ENCODE measurements at regions not wholly inside any gene's neighbourhood (a gene's known extent, or its start where the extent isn't known, plus 50 kb on each side); places are given as distances from the start of the nearest gene placed in this dataset.
A peak's percentile ranks its signal among the peaks of the same experiment; 100 is the strongest.
"Not testable (repeated sequence)": the region's sequence is repeated elsewhere in the genome, so short reads cannot be mapped to it uniquely, and the experiment has no call there.

DNA sequence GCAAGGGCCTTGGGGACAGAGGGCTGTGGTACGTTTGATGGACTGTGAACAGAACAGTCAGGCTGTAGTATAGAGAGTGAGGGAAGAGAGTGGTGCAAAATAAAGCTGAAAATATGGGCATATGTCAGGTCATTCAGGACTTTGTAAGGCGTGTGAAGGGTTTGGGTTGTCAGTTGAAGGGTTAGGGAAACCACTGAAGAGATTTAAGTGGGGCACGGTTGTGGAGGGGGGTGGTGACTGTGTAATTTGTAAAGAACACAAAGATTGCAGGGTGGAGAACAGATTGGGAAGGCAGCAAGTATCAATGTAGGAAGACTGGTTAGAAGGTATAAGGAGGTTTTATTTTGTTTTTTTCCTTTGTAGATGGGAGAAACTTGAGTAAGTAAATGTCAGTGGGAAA, 349.8 kb downstream of the DLEU7 start:
- Histone ChIP-seq H3K27ac (ENCODE audit: low read length) (no peak overlapping the region), H3K4me3 (ENCODE audit: low read depth in 1 of 2, low read length in 2 of 2) (no peak overlapping the region)

DNA sequence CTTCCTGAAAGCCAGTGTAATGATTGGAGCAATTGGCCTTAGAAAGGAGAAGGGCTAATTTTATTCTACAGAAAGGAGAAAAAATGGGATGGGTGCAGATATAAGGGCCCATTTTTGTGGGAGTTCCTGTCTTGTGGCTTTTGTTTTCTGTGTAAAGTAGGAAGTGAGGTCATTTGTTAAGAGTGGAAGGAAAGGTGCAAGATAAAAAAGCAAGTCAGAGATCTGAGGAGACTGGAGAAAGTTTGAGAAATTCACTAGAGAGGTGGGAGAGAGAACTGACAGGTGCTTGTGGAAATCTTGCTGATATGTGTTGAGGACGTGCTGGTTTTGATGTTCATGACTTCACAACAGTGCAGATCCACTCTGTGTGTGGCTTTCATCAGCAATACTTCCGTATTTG, 349.4 kb downstream of the DLEU7 start:
- no peaks in the 10 kb centered on the region for H3K27me3 ChIP-seq (ENCODE audit: low read depth, low read length)
- no peaks in the 10 kb centered on the region for H3K36me3 ChIP-seq (ENCODE audit: control insufficient read depth in 1 of 2, insufficient read depth in 2 of 2, low read length in 2 of 2)
- H3K4me3 ChIP-seq (ENCODE audit: low read depth in 1 of 2, low read length in 2 of 2): no peak overlapping the region
- no peak overlapping the region for H3K27ac ChIP-seq (ENCODE audit: low read length)
- H3K4me1 ChIP-seq (ENCODE audit: control insufficient read depth in 1 of 2, insufficient read depth in 2 of 2, low read length in 2 of 2): no peaks in the 10 kb centered on the region
- H3K9me3 ChIP-seq (ENCODE audit: control insufficient read depth in 1 of 2, low read length in 2 of 2): no peaks in the 10 kb centered on the region

More for the DNA sequence above, 349.8 kb downstream of the DLEU7 start:
- Histone ChIP-seq H3K4me1 (ENCODE audit: control insufficient read depth in 1 of 2, insufficient read depth in 2 of 2, low read length in 2 of 2) (no peaks in the 10 kb centered on the region), H3K27me3 (ENCODE audit: low read depth, low read length) (no peaks in the 10 kb centered on the region), H3K9me3 (ENCODE audit: control insufficient read depth in 1 of 2, low read length in 2 of 2) (no peaks in the 10 kb centered on the region), H3K36me3 (ENCODE audit: control insufficient read depth in 1 of 2, insufficient read depth in 2 of 2, low read length in 2 of 2) (no peaks in the 10 kb centered on the region)

DNA sequence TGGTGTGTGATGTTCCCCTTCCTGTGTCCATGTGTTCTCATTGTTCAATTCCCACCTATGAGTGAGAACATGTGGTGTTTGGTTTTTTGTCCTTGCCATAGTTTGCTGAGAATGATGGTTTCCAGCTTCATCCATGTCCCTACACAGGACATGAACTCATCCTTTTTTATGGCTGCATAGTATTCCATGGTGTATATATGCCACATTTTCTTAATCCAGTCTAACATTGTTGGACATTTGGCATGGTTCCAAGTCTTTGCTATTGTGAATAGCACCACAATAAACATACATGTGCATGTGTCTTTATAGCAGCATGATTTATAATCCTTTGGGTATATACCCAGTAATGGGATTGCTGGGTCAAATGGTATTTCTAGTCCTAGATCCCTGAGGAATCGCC, 340.3 kb downstream of the DLEU7 start:
- not testable (repeated sequence) for H3K27me3 ChIP-seq (ENCODE audit: low read depth, low read length); H3K27ac ChIP-seq (ENCODE audit: low read length); H3K4me3 ChIP-seq (ENCODE audit: low read depth in 1 of 2, low read length in 2 of 2); H3K4me1 ChIP-seq (ENCODE audit: control insufficient read depth in 1 of 2, insufficient read depth in 2 of 2, low read length in 2 of 2); H3K36me3 ChIP-seq (ENCODE audit: control insufficient read depth in 1 of 2, insufficient read depth in 2 of 2, low read length in 2 of 2); H3K9me3 ChIP-seq (ENCODE audit: control insufficient read depth in 1 of 2, low read length in 2 of 2)

DNA sequence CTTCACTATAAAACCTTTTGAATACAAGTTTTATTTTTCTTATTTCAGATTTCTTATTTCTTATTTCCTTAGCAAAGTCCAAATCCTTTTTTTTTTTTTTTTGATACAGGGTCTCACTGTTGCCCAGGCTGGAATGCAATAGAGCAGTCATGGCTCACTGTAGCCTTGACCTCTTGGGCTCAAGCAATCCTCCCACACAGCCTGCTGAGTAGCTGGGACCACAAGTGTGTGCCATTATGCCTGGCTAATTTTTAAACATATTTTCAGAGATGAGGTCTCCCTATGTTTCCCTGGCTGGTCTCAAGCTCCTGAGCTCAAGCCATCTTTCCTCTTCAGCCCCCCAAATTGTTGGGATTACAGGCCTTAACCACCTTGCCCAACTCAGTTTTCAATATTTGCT, 334.3 kb downstream of the DLEU7 start:
- H3K4me1 ChIP-seq (ENCODE audit: control insufficient read depth in 1 of 2, insufficient read depth in 2 of 2, low read length in 2 of 2): peaks cover 8 to 12% of the 10 kb centered on the region in 2 donors
- no peak overlapping the region for H3K4me3 ChIP-seq (ENCODE audit: low read depth in 1 of 2, low read length in 2 of 2)
- H3K9me3 ChIP-seq (ENCODE audit: control insufficient read depth in 1 of 2, low read length in 2 of 2): no peaks in the 10 kb centered on the region
- no peaks in the 10 kb centered on the region for H3K36me3 ChIP-seq (ENCODE audit: control insufficient read depth in 1 of 2, insufficient read depth in 2 of 2, low read length in 2 of 2)
- no peaks in the 10 kb centered on the region for H3K27me3 ChIP-seq (ENCODE audit: low read depth, low read length)
- no peak overlapping the region for H3K27ac ChIP-seq (ENCODE audit: low read length)

DNA sequence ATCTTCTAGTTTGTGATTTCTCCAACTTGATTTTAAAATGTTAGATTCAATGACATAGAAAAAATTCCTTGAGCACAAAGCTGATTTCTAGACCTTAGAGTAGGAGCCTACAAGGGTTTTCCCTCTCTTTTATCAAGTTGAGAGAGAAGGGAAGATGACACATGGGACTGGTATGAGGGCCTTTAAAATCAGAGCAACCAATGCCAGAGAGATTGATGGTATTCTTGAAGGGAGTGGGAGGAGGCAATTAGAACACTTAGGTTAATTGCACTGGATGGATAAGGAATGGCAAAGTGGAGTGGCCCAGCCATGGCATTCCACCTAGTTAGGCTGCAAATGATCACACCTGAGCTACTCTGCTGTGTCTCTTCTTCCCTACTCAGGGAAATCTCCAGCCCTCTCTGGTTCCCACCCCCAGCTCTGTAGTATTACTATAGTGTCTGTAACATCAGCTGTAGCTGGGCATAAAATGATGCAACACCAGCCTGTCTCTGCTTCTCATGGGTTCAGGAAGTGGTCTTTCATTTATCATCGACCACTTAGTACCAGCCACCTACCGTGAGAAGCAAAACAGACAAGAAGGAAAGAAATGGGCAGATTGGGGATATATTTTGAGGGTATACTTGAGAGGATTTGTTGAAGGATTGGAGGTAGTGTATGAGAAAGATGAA, 333.6 kb downstream of the DLEU7 start:
- Histone ChIP-seq H3K4me3 (ENCODE audit: low read depth in 1 of 2, low read length in 2 of 2) (no peak overlapping the region), H3K36me3 (ENCODE audit: control insufficient read depth in 1 of 2, insufficient read depth in 2 of 2, low read length in 2 of 2) (no peaks in the 10 kb centered on the region), H3K9me3 (ENCODE audit: control insufficient read depth in 1 of 2, low read length in 2 of 2) (no peaks in the 10 kb centered on the region), H3K4me1 (ENCODE audit: control insufficient read depth in 1 of 2, insufficient read depth in 2 of 2, low read length in 2 of 2) (peaks cover 8 to 12% of the 10 kb centered on the region in 2 donors), H3K27me3 (ENCODE audit: low read depth, low read length) (no peaks in the 10 kb centered on the region), H3K27ac (ENCODE audit: low read length) (no peak overlapping the region)

DNA sequence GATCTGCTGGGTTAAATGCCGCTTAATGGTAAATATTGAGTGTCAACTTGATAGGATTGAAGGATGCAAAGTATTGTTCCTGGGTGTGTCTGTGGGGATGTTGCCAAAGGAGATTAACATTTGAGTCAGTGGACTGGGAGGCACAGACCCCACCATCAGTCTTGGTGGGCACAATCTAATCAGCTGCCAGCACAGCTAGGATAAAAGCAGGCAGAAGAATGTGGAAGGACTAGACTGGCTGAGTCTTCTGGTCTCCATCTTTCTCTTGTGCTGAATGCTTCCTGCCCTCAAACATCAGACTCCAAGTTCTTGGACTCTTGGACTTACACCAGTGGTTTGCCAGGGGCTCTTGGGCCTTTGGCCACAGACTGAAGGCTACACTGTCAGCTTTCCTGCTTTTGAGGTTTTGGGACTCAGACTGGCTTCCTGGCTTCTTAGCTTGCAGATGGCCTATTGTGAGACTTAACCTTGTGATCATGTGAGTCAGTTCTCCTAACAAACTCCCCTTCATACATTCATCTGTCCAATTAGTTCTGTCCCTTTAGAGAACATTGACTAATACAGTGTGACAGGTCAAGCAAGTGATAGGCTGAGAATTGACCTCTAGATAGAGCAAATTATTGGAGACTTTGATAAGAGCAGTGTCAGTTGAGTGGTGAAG, 332.5 kb downstream of the DLEU7 start:
- peaks cover 8 to 12% of the 10 kb centered on the region in 2 donors for H3K4me1 ChIP-seq (ENCODE audit: control insufficient read depth in 1 of 2, insufficient read depth in 2 of 2, low read length in 2 of 2)
- not testable (repeated sequence) for H3K27me3 ChIP-seq (ENCODE audit: low read depth, low read length); H3K9me3 ChIP-seq (ENCODE audit: control insufficient read depth in 1 of 2, low read length in 2 of 2); H3K36me3 ChIP-seq (ENCODE audit: control insufficient read depth in 1 of 2, insufficient read depth in 2 of 2, low read length in 2 of 2); H3K4me3 ChIP-seq (ENCODE audit: low read depth in 1 of 2, low read length in 2 of 2); H3K27ac ChIP-seq (ENCODE audit: low read length)

DNA sequence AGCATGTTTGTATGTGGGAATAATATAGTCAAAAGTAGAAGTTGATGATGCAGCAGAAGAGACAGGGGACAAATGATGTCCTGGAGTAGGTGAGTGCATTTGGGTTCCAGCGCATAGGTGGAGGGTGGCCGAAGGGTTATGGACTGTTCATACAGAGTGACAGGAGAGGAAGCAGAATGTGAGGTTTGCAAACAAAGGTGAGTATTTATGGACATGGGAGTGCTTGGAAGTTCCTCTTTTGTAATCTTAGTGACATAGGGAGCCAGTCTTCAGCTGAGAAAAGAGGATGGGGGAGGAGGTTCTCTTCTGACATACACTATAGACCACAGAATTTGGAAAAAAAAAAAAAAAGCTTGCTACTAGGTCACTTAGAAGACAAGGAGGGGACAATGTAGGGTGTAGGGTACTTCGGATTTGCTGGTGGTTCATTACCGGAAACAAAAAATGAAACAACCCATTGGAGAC, 331.6 kb downstream of the DLEU7 start:
- Histone ChIP-seq H3K27me3 (ENCODE audit: low read depth, low read length) (no peaks in the 10 kb centered on the region), H3K36me3 (ENCODE audit: control insufficient read depth in 1 of 2, insufficient read depth in 2 of 2, low read length in 2 of 2) (no peaks in the 10 kb centered on the region), H3K4me3 (ENCODE audit: low read depth in 1 of 2, low read length in 2 of 2) (peak overlapping the region; percentile 47 to 51), H3K27ac (ENCODE audit: low read length) (peak overlapping the region; percentile 86), H3K4me1 (ENCODE audit: control insufficient read depth in 1 of 2, insufficient read depth in 2 of 2, low read length in 2 of 2) (peaks cover 8 to 18% of the 10 kb centered on the region in 2 donors), H3K9me3 (ENCODE audit: control insufficient read depth in 1 of 2, low read length in 2 of 2) (no peaks in the 10 kb centered on the region)

DNA sequence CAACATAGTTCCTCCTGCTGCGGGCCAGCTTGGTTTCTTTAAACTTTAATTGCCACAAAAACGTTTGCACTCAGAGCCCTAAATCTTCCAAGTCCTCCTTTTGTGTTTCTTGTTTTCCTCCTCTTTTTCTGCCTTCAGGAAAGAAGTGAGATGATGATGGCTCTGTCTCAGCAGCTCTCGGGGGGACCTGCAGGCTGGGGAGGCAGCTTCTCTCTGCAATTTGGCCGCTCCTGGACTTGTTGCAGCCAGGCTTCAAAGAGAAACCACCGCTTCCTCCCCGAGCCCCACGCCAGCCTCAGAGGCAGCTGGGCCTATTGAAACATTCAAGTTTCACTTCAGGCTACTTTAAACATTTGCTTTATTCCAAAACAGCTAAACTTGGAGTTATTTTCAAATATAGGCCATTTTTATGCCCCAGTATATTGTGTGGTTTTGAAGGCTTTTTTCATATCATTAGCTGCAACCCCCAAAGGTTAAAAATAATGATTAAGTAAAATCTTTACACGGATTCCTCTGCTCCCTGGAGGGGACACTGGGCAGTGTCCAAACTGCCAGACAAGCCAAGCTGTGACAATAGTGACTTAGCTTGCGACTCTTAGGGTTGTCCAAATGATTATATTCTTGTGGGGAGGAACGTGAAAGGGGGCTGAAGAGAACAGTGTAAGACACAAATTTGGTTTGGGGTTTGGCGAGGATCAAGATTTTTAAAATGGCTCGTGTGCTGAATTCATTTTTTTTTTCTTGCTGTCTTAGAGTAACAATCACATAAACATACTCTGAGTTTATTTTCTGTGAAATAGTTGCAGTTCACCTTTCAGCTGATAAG, 330.8 kb downstream of the DLEU7 start:
- H3K27me3 ChIP-seq (ENCODE audit: low read depth, low read length): no peaks in the 10 kb centered on the region
- peak overlapping the region; percentile 86 for H3K27ac ChIP-seq (ENCODE audit: low read length)
- H3K36me3 ChIP-seq (ENCODE audit: control insufficient read depth in 1 of 2, insufficient read depth in 2 of 2, low read length in 2 of 2): no peaks in the 10 kb centered on the region
- H3K4me3 ChIP-seq (ENCODE audit: low read depth in 1 of 2, low read length in 2 of 2): peak overlapping the region; percentile 47 to 51
- H3K4me1 ChIP-seq (ENCODE audit: control insufficient read depth in 1 of 2, insufficient read depth in 2 of 2, low read length in 2 of 2): peaks cover 8 to 18% of the 10 kb centered on the region in 2 donors
- H3K9me3 ChIP-seq (ENCODE audit: control insufficient read depth in 1 of 2, low read length in 2 of 2): no peaks in the 10 kb centered on the region

DNA sequence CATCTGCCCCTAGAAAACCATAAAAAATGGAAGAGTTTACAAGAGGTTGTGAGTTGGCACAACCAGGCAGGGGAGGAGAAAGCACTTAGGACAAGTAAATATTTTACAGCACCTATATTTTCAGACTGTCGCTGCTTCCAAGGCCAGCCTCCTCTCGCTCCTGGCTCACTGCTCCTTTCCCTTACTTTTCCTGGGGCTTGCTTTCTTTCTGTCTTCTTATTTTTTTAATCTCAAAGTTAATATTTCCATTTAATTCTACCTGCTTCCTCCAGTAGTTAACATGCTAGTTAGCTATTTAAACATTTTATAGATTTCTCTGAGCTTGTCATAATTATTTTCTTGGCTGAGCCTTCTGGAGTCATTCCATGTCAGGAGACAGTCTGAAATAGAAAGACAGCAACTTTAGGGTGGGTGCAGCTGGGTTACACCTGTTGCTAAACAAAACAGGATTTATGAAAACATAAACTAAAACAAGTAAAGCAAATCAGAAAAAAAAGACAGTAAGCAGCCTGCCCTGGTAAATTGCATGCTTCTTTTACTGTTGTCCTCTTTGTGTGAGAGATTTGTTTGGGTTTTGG, 330.1 kb downstream of the DLEU7 start:
- Histone ChIP-seq H3K4me3 (ENCODE audit: low read depth in 1 of 2, low read length in 2 of 2) (peak overlapping the region in 1 of 2 donors; percentile 51), H3K4me1 (ENCODE audit: control insufficient read depth in 1 of 2, insufficient read depth in 2 of 2, low read length in 2 of 2) (peaks cover 8 to 20% of the 10 kb centered on the region in 2 donors), H3K27me3 (ENCODE audit: low read depth, low read length) (no peaks in the 10 kb centered on the region), H3K27ac (ENCODE audit: low read length) (peak overlapping the region; percentile 86), H3K9me3 (ENCODE audit: control insufficient read depth in 1 of 2, low read length in 2 of 2) (no peaks in the 10 kb centered on the region), H3K36me3 (ENCODE audit: control insufficient read depth in 1 of 2, insufficient read depth in 2 of 2, low read length in 2 of 2) (no peaks in the 10 kb centered on the region)

DNA sequence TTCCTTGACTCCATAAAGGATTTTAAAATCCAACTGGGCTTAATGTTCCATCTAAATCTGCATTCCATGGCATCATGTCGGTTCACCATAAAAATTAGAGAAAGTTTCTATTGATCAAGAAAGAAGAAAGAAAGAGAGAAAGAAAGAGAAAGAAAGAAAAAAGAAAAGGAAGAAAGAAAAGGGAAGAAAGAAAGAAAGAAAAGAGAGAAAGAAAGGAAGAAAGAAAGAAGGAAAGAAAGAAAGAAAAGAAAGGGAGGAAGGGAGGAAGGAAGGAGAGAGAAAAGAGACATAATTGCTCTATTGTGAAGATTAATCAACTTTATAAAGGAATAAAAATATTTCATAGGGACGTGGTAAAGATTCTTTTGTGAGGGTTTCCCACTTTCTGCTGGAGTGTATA, 329.2 kb downstream of the DLEU7 start:
- Histone ChIP-seq H3K4me3 (ENCODE audit: low read depth in 1 of 2, low read length in 2 of 2) (no peak overlapping the region), H3K4me1 (ENCODE audit: control insufficient read depth in 1 of 2, insufficient read depth in 2 of 2, low read length in 2 of 2) (peaks cover 8 to 29% of the 10 kb centered on the region in 2 donors)

DNA sequence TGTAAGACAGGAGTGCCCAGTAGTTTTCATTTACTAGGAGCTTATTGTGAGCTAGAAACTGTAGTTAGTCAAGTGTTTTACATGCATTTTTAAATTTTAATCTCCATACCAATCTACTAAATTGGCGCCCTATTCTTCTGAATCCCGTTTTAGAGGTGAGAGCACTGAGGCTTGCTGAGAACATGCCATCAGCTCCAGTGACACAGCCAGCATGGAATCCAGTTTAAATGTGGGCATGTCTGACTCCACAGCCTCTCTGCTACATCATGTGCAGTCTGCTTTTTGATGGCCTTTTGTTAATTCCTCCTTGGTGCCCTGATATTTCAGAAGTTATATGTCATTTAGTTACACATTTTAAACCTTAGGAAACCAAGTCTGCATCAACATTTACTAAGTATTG, 325.4 kb downstream of the DLEU7 start:
- Histone ChIP-seq H3K4me1 (ENCODE audit: control insufficient read depth in 1 of 2, insufficient read depth in 2 of 2, low read length in 2 of 2) (peaks cover 22 to 45% of the 10 kb centered on the region in 2 donors), H3K9me3 (ENCODE audit: control insufficient read depth in 1 of 2, low read length in 2 of 2) (no peaks in the 10 kb centered on the region), H3K27me3 (ENCODE audit: low read depth, low read length) (no peaks in the 10 kb centered on the region), H3K27ac (ENCODE audit: low read length) (no peak overlapping the region), H3K36me3 (ENCODE audit: control insufficient read depth in 1 of 2, insufficient read depth in 2 of 2, low read length in 2 of 2) (no peaks in the 10 kb centered on the region), H3K4me3 (ENCODE audit: low read depth in 1 of 2, low read length in 2 of 2) (no peak overlapping the region)

More for the DNA sequence above, 329.2 kb downstream of the DLEU7 start:
- Histone ChIP-seq H3K36me3 (ENCODE audit: control insufficient read depth in 1 of 2, insufficient read depth in 2 of 2, low read length in 2 of 2) (no peaks in the 10 kb centered on the region), H3K9me3 (ENCODE audit: control insufficient read depth in 1 of 2, low read length in 2 of 2) (no peaks in the 10 kb centered on the region), H3K27ac (ENCODE audit: low read length) (no peak overlapping the region), H3K27me3 (ENCODE audit: low read depth, low read length) (no peaks in the 10 kb centered on the region)

All from muscle layer of duodenum (tissue), 2 donors.